Fibroblast of skin of abdomen (primary cell): ENCODE measurements at regions not wholly inside any gene's neighbourhood (a gene's known extent, or its start where the extent isn't known, plus 50 kb on each side); places are given as distances from the start of the nearest gene placed in this dataset.

Experiments
- DNase-seq: peaks from one replicate; pipeline ENCODE4 v3.0.0-alpha.2; 2013

DNA sequence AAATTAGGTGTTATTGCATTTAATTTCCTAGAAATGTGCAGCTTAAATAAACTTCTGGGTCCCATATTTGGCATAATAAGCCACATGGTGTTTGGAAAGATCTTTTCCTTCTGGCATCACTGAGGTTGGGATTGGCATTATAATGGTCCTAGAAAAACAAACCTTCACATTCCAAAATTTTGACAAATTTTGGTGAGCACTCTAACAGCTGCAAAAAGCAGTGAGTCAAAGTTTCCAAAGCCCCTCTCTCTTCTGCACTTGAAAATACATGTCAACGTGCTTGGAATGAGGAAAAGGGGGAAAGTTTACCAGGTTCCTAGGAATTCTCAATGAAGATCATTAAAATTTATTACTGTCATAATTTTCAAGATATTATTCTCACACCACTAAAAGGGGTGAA lies 77.8 kb upstream of the STK17B start:
- peak; percentile 71 for DNase-seq

DNA sequence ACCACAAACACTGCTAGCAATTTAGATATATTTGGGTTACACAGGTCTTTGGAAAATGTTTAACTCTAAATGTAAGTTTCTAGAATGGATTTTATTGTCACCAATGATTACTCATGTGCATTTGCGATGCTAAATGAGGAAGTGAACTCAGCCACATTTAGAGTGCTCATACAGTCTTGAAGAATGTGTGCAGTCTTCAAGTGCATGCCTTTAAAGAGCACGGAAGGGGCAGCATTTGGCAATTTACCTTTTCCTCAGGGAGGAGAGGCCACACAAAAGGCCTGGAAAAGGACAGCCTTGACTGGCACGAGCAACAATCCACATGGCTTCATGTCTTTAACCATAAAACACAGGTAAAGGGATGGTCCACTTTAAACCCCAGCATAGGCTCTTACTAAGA lies 78.5 kb upstream of the STK17B start:
- DNase-seq = peak; percentile 58

DNA sequence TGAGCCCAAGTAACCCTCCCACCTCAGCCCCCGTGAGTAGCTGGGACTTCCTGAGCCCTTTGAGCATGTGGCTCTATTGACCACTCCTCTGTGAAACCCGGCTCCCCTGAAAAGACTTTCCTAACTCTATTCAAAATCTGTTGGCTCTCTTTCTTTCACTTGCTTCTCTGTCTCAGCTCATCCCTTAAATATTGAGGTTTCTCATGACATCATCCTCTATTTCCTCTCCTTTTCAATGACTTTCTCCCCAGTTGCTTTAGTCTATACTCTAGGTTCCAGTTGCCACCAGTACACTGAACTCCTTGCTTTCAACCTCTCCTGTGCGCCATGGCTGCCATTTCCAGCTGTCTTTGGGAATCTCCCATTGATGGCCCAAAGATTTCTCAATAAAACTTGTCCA lies 79.8 kb upstream of the STK17B start:
- no peak for DNase-seq

DNA sequence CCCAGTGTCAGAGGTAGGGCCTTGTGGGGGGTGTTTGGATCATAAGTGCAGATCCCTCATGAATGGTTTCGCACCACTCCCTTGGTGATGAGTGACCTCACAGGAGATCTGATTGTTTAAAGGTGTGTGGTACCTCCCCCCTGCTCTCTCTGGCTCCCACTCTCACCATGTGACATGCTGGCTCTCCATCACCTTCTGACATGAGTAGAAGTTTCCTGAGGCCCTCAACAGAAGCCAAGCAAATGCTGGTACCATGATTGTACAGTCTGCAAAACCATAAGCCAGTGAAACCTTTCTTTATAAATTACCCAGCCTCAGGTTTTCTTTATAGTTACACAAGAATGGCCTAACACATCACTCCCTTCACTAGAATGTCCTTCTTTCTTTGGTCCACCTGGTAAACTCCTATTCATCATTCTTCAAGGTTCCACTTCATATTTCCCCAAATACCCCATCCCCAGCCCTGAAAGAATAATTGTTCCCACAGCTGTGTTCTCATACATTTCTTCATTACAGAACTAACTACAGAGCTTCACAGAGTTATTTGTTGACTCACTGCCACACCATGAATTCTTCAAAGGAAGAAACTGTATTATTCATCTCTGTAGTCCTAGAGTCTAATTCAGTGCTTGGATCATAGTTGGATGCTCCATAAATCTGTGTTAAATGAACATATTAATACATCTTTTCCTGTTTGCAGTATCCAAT lies 81.2 kb upstream of the STK17B start:
- peak; percentile 61 for DNase-seq

DNA sequence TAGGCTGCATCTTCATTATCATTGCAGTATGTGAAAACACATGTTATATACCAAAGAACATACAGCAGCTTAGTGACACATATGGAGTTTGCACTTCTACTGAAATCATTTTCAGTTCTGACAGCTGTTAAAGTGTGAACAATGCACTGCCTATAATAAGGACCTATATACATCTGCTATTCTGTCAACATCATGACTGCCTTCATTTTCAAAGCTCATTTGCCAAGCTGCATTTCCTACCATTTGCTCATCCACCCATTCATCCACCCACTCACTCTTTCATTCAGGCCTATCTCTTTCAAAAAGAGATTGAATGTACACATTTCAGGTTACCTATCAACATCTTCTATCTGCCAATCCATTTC lies 81.7 kb upstream of the STK17B start:
- no peak for DNase-seq

DNA sequence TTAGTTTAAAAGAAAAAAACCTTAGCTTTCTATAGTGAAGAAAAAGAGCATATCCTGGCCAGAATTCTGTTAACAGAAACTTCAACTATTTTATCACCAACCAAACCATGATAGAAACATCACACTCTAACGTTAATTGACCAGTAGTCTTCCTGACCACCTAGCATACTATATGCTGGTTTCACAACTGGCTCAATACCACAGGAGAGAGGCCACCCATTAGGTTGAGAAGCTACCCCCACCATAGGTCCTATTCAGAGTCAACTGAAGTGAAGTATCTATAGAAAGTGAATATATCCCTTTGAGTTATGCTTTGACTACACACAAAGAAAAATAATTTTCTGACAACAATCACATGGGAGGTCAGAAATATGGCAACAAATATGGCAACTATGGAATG lies 85.2 kb upstream of the STK17B start:
- DNase-seq = no peak

DNA sequence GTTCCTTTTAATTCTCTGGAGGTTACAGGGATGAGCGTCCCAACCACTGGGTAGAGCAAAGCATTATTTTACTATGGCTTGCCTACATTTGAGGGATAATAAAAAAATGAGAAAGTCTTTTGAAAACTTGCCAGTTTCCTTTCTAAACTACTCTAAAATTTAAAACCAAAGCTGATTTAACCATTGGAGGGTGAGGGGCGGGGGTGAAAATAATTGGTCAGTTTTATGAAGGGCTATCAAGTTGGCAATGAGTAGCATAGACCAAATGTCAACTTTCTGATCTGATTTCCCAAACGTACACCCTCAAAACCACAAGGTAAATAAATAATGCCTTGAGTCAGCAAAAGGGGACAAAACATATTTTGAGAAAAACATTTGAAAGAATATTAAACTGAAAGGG lies 85.7 kb upstream of the STK17B start:
- DNase-seq = no peak

DNA sequence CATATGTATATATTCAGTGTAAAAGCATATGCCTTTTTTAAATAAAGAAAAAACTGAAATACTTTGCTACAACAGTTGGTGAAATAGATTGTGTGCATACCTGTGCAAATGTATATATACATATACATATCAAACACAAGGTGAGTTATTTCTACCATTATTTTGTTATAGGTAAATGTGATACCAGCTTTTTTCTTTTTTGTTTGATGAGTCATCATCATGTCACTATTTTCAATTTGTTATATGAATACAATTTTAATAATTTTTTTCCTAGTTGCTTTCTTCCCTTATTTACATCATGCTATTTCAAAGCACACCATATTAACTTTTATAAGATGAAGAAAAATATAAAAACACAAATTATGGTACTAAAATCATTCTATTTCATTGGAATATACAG lies 87.0 kb upstream of the STK17B start:
- DNase-seq = no peak

DNA sequence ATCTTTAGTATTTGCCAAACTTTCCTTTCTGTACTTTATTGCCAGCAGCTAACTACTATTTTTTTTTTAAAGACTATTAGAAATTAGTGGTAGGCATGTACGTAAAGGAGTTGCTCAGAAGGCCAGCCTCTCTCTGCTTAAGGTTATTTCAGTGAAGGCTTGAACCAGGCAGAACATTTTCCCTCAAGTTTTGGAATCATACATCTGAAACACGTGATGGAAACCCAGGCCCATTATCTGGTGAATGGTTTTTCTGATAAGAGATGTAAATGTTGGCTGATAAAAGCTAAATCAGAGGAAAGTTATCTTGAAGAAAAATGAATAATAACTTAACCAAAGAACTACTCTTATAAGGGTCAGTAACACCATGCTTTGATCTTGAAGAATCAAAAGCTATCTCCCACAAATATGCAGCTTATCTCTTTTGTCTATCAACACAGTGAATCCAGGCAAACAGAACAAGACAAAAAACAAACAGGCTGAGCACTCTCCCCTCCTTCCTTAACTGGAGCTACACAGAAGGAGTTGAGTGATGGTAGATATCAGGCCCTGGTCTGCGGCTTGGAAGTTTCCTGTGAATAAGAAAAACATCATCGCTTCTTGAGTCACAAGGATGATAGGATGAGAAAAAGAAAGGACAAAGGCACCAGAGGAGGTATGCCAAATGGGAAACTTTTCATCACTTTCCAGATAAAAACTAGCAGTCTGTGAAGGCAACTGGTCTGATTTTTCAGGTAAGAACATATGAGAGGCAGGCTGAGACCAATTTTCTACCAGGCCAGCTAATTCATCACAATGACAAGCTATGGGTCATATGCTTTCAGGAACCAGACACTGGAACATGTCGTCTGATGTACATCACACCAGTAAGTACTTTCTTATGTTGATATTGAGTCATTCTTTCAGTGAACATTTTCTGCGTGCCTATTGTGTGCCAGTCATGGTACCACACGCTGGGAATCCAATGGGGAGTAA lies 88.4 kb upstream of the STK17B start:
- DNase-seq = peak; percentile 74

DNA sequence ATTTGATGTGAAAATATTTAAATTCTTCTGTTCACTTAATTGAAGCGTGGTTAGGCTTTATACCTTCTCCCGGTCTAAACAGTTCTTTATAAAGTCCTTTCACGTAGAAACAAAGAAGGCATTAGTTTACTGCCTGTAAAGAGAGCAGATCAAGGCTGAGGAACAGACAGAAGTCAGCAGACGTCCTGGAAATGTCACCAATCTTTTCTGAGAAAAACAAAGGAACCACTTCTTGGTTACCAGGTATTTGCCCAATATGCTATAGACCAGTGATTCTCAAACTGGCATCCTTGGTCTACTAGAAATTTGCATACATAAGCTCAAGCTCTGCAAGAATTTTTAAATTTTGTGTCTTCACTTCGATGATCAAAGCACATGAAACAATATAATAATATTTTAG lies 89.2 kb upstream of the STK17B start:
- DNase-seq = no peak

DNA sequence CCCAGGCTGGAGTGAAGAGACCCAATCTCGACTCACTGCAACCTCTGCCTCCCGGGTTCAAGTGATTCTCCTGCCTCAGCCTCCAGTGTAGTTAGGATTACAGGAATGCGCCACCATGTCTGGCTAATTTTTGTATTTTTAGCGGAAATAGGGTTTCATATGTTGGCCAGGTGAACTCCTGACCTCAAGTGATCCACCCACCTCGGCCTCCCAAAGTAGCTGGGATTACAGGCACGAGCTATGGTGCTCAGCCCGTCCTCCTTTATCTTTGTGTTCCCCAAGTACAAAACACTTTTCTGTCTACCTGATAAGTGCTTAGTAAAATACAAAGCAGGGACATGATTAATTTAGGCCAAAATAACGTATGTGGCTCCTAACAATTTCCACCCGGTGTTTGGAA lies 91.2 kb upstream of the STK17B start:
- DNase-seq = no peak

DNA sequence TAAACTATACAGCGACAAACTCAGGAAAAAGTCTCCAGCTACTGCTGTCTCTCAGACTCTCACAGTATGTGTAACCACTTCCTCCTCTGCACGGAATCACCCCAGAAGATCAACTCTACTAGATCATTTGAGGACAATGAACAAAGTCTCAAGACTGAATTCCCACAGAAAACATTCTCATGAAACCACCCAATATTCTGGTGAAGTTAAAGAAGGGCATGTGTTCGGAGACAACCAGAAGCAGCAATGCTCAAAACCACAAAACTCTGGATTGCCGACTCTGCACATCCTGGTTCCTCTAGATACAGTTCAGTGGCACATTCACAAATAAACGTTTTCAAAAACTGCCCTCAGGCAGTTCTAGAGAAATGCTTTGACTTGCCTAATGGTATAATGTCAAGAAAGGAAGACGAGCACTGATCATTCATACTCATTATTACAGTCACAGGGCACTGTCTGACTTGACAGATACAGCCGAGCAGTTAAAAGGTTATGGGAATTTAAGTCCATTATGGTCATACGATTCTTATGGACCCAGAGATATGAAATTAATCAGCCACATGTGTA lies 91.9 kb upstream of the STK17B start:
- peak; percentile 59 for DNase-seq

DNA sequence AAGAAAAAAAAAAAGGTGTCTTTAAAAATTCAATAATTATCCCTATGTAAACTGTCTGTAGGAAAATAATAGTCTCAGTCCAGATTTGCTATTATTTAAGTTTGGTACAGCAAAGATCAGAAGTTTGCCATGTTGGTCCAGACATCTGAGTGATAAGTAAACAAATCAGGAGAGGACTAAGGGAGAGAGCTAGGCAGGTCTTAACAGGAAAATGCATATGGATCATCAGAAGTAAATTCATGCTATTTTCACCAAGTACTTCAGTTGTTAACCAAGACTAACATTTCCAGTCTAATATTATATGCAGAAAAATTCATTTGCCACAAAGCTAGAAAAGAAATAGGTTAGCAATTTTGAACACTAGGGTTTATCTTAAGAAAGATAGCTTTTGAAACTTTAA lies 95.0 kb upstream of the STK17B start:
- no peak for DNase-seq

DNA sequence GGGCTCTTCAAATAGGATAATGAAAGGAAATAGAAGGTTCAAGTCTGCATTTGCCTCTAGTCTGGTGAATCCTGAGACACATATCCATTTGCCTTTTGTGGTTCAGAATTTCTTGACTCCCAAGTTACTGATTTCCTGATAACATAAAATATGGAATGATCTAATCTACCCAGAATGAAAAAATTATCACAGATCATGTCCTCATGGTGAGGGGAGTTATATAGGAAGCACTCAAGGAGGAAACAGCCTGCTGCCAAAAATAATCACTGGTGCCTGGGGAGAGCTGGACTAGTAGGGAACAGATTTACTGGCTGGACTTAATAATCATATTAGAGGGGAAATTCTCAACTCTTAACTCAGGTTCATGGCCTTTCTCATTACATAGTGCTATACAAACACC lies 95.5 kb upstream of the STK17B start:
- DNase-seq = peak; percentile 50

DNA sequence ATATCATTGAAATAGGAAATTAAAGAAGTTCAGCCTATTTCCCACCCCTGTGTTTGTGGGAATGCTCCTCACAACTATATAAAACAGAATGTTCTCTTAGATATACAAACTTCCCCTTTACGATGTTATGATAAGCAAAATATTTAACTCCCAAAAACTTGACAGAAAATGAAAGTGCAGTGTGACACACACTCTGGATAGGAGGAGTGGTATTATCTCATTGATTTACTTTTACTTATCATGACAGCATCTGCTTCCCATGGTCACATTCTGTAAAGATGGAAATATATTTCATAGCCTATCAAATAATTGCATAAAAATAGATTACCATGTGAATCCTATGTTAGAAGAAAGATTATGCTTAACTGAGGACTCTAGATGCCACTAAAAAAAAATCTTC lies 96.6 kb upstream of the STK17B start:
- DNase-seq = no peak

DNA sequence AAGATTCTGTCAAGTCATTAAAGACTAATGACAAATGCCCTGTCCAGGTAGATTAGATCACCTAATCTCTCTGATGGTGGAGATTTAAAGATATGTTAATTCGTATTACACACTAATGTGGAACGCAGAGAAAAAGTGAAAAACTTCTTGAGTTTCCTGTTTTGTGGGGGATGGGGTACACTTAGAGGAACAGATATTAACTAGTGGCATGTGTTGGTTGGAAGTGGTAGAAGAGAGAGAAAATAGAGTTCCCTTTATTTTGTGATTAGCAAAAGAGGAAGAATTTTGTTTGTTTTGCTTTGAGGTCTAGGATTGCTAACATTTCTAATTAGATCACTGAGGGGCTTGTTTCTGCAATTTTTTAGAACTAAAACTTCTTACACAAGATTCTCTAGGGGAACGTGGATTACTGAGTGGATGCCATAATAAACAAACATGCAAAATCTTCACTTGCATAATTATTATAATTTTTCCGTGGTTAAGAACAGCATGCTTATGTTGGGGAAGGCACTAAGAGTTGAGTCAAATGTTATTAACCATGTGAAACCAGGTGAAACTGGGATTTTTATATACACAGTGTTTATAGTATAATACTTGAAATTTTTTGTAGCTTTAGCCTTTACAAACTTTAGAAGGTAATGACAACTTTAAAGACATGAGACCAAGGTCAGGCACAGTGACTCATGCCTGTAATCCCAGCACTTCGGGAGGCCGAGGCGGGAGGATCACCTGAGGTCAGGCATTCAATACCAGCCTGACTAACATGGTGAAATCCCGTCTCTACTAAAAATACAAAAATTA lies 97.4 kb upstream of the STK17B start:
- DNase-seq = no peak

DNA sequence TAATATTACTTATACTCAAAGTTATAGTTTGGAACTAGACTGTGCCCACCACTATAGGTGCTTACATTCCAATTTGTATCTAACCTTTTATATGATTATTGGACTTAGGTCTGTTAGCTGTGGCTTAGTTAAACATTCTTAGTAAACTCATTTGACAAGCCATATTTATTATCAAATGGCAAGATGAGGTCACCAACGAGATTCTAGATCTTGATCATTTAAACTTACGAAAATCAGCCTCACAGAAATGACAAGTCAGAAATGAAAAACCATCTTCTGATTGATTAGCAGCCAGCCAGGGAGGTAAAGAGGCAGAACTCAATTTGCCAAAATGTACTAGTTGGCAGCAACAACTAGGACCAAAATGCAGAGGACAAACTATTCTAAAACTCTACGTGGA lies 100.4 kb upstream of the STK17B start:
- DNase-seq = no peak

DNA sequence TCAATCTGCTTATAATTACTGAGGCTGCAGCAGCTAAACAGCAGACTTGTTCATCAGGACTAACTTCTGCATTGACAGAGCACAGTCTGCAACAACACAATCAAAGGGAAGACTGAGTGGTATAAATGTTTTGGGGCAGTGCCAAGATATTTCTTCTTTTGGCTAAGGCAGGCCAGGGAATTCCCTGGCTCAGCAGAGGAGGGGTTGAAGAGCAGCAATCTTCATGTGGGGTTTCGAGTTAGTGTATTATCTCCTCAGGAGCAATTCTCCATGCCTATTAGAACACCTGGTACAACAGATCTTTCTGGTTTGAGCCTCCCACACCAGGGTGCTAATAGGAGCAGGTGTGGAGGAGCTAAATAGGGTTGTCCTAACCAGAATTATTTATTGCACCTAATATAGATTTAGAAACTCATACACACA lies 103.0 kb upstream of the STK17B start:
- DNase-seq = peak; percentile 82

DNA sequence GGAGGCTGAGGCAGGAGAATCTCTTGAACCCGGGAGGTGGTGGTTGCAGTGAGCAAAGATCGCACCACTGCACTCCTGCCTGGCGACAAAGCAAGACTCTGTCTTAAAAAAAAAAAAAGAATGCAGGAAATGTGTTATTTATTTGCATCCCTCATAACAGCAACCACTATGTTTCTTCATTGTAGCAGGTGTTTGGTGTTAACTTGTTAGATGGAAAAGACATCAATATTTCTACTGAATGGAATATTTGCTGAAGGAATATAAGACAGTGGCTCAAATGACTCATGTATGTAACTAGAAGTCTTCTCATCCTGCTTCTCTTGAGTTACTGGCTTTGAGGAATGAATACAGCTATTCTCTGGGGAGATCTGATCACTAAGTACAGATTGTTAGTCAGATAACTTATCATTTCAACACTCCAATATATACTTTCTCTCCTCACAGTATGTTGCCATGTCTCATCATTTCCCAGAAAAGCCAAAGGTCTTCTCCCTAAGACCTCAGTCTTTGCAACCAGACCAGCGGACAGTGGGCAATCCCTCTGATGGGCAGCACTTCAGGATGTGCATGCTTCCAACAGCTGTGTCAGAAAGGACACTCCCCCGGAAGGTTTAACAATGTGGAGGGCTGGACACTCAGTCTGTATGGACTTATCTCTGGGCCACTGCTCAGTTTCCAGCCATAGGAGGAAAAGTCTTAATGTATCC lies 104.4 kb upstream of the STK17B start:
- DNase-seq = peak; percentile 87

DNA sequence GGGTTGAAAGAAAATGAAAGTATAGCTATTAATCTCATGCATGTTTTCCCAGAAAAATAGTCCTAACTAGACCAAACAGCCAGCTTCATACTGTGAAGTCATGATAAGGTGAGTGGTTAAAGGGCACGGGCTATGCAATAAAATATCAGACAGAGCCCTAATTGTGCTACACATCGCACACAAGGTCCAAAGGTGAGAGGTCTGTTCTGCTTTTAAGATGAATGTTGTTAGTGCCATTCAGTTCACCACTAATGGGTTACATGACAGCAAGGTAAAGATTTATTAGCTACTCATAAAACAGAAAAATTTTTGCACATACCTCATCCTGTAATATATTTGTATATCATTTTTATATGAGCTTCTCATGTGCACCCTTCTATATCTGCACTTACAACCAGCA lies 105.0 kb upstream of the STK17B start:
- no peak for DNase-seq

DNA sequence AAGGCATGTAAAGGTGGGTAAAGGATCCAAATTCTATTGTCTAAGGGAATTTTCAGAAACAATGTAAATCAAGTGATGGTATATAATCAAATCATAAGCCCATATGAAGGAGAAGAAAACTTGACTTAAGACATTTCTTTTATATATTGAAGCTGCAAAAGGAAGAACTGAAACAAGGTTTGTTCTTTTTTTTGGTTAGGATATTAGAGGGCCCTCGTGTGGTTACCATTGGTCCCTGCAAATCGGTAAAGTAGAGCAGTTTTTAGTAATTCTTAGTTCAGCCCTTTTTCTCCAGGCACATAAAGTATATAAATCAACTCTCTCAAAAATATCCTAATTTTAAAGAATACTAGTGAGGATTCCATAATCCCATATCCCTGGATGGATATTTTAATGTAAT lies 105.6 kb upstream of the STK17B start:
- peak; percentile 28 for DNase-seq

DNA sequence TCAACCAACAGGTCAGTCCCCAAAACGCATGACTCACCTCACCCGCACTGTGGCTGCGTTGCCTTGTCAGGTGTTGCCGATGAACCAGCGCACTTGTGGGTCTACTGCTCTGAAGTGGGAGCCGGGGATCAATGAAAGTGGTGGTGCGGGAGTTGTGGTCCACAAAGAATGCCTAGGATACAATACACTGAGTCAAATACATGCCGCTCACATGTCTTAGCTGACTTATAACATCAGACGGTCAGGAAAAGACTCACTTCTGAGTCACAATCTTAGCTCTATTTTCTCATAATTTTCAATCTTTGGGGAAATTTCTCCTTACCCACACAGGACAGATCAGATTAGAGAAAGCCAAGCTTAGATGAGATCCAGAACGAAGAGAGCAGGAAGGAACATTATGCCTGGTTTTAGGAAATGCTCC lies 107.1 kb upstream of the STK17B start:
- DNase-seq = peak; percentile 90
